ENCODE measurements at regions not wholly inside any gene's neighbourhood (a gene's known extent, or its start where the extent isn't known, plus 50 kb on each side); places are given as distances from the start of the nearest gene placed in this dataset.

DNA sequence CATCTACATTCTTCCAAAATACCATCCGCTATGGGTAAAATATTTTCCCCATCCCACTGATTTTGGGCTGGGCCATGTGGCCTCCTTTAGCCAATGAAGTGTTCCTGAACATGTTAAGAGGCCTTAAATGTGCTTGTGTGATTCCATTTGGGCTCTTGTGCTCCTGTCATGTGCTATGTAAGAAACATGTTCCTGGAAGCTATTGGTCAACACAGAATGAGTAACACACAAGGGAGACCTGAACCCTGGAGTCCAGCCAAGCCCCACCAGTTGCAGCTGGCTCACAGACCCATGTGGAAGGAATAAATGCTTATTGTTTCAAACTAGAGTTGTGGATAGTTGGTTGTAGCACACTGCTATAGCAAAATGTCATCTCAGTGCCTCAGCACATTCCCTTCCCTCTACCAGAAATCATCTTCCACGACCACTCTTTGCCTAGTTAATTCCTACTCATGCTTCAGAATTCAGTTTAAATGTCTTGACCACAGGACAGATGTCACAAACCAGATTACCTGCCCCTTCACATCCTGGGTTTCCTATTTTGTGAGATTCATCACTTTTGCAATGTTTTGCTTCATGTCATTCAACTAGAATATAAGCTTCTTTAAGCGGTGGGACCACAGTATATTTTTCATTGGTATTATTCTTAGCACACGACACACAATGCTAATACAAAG lies 217.3 kb upstream of the EEA1 start:
- POLR2A ChIA-PET (ENCODE audit: partially characterized antibody), result no interaction called here
- H4K20me1 ChIP-seq (replicated peaks in 1 of 2; ENCODE audit: control insufficient read depth in 1 of 2, insufficient read depth in 2 of 2, low read length in 2 of 2), result no peaks in the 10 kb centered on the region
- H2BK15ac ChIP-seq (ENCODE audit: low read length), result no peak overlapping the region
- H3K4ac ChIP-seq (replicated peaks; ENCODE audit: insufficient read length, low read depth, low read length), result no peak overlapping the region
- 89% methylated on average over 4 of the region's 4 CpGs; no CpG with 5 or more reads in 1 of the 2 experiments for WGBS, 2 experiments (ENCODE audit: extremely low coverage in 1 of 2, insufficient coverage in 1 of 2, insufficient read length in 1 of 2, insufficient replicate concordance in 2 of 2, low coverage in 1 of 2, low lambda C conversion rate in 2 of 2, missing lambda C conversion rate in 1 of 2)
- DNase-seq (ENCODE audit: low read depth in 1 of 2, low spot score in 2 of 2) (no peak), FAIRE-seq (no peak)
- H2BK20ac ChIP-seq (ENCODE audit: low read length), result no peak overlapping the region
- CTCF ChIA-PET (ENCODE audit: partially characterized antibody), result no interaction called here
- no peak overlapping the region for H3K9ac ChIP-seq (replicated peaks in 1 of 4; ENCODE audit: extremely low read depth in 1 of 4, low read depth in 3 of 4, low read length in 3 of 4)
- no peak overlapping the region for H4K8ac ChIP-seq (ENCODE audit: extremely low read depth, insufficient read depth, low read length)
- H3K36me3 ChIP-seq (ENCODE audit: control insufficient read depth in 2 of 4, insufficient read depth in 4 of 4, low read length in 3 of 4), result no peaks in the 10 kb centered on the region
- H3K79me1 ChIP-seq (ENCODE audit: low read depth, low read length), result no peaks in the 10 kb centered on the region
- H3K4me1 ChIP-seq (replicated peaks in 1 of 4; ENCODE audit: control insufficient read depth in 3 of 4, insufficient read depth in 4 of 4, low read length in 3 of 4), result no peaks in the 10 kb centered on the region
- no peak overlapping the region for H4K91ac ChIP-seq (replicated peaks; ENCODE audit: insufficient read length, low read length)
- no peak overlapping the region for H2AK5ac ChIP-seq (ENCODE audit: low read depth, low read length)
- H2BK5ac ChIP-seq (ENCODE audit: low read depth, low read length), result no peak overlapping the region
- no peak overlapping the region for H3K56ac ChIP-seq (replicated peaks; ENCODE audit: insufficient read length, low read depth, low read length)
- no peaks in the 10 kb centered on the region for H3K27me3 ChIP-seq (replicated peaks in 1 of 4; ENCODE audit: control insufficient read depth in 3 of 4, extremely low read depth in 1 of 4, insufficient read depth in 3 of 4, low read length in 3 of 4)
- H3K4me2 ChIP-seq (ENCODE audit: insufficient read depth in 1 of 2, low read depth in 2 of 2, low read length in 2 of 2), result no peak overlapping the region
- no peak overlapping the region for H2BK12ac ChIP-seq (ENCODE audit: low read depth, low read length)
- H3K4me3 ChIP-seq (ENCODE audit: extremely low read depth in 1 of 4, insufficient read depth in 2 of 4, low read depth in 3 of 4, low read length in 4 of 4), result no peak overlapping the region
- no peaks in the 10 kb centered on the region for H3K23me2 ChIP-seq (ENCODE audit: low read depth, low read length)
- no peak overlapping the region for H2BK120ac ChIP-seq (replicated peaks; ENCODE audit: low read depth, low read length)
- no peaks in the 10 kb centered on the region for H3K9me3 ChIP-seq (ENCODE audit: insufficient read depth in 2 of 2, low read depth in 1 of 2, low read length in 1 of 2)
- H3K14ac ChIP-seq (ENCODE audit: insufficient read length), result no peak overlapping the region
- no peaks in the 10 kb centered on the region for H3K79me2 ChIP-seq (ENCODE audit: control insufficient read depth in 1 of 2, insufficient read depth in 2 of 2, low read length in 2 of 2)
- no peak overlapping the region for H3K27ac ChIP-seq (ENCODE audit: low read depth, low read length)
- no peak overlapping the region for H3K23ac ChIP-seq (ENCODE audit: insufficient read length)
- no peak overlapping the region for H2AFZ ChIP-seq (ENCODE audit: low read length)
- no peak overlapping the region for H3K18ac ChIP-seq (ENCODE audit: extremely low read depth, low read length)
- H4K5ac ChIP-seq (ENCODE audit: insufficient read length, low read depth, low read length), result no peak overlapping the region
- TF ChIP-seq YY1 (IDR thresholded peaks at IDR 0.05; ENCODE audit: low read depth, low read length) (no peak), CHD1 (IDR thresholded peaks at IDR 0.05; ENCODE audit: low read depth, low read length) (no peak), SIN3A (conservative IDR thresholded peaks at IDR 0.05 in 1 of 2, IDR thresholded peaks at IDR 0.05 in 1 of 2; ENCODE audit: low read depth in 1 of 2, low read length in 2 of 2) (no peak), SRF (IDR thresholded peaks at IDR 0.05; ENCODE audit: low read depth, low read length) (no peak), SUZ12 (IDR thresholded peaks at IDR 0.05; ENCODE audit: low read length) (no peak), GTF2F1 (IDR thresholded peaks at IDR 0.05; ENCODE audit: borderline replicate concordance, low read depth, low read length) (no peak), RAD21 (IDR thresholded peaks at IDR 0.05 in 1 of 2, conservative IDR thresholded peaks at IDR 0.05 in 1 of 2; ENCODE audit: low read depth in 2 of 2, low read length in 2 of 2) (no peak), BCL11A (IDR thresholded peaks at IDR 0.05; ENCODE audit: low read depth in 2 of 2, low read length in 2 of 2) (no peak), RNF2 (IDR thresholded peaks at IDR 0.05; ENCODE audit: borderline replicate concordance, low read depth, low read length, missing control alignments, poor library complexity, severe bottlenecking) (no peak), SP1 (IDR thresholded peaks at IDR 0.05; ENCODE audit: low read depth, low read length) (no peak)
- TF ChIP-seq, protein P1, sequence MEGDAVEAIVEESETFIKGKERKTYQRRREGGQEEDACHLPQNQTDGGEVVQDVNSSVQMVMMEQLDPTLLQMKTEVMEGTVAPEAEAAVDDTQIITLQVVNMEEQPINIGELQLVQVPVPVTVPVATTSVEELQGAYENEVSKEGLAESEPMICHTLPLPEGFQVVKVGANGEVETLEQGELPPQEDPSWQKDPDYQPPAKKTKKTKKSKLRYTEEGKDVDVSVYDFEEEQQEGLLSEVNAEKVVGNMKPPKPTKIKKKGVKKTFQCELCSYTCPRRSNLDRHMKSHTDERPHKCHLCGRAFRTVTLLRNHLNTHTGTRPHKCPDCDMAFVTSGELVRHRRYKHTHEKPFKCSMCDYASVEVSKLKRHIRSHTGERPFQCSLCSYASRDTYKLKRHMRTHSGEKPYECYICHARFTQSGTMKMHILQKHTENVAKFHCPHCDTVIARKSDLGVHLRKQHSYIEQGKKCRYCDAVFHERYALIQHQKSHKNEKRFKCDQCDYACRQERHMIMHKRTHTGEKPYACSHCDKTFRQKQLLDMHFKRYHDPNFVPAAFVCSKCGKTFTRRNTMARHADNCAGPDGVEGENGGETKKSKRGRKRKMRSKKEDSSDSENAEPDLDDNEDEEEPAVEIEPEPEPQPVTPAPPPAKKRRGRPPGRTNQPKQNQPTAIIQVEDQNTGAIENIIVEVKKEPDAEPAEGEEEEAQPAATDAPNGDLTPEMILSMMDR (IDR thresholded peaks at IDR 0.05; ENCODE audit: control extremely low read depth in 1 of 3, insufficient read depth in 1 of 3, low read depth in 1 of 3, low read length in 3 of 3), result no peak

Data from H1 (cell line).